Spleen (tissue), 11 donors: ENCODE measurements at regions not wholly inside any gene's neighbourhood (a gene's known extent, or its start where the extent isn't known, plus 50 kb on each side); places are given as distances from the start of the nearest gene placed in this dataset.

Experiments
- DNase-seq: peaks from one replicate; pipeline ENCODE4 v3.0.0-alpha.2; 2020
- H3K27ac ChIP-seq, 8 donors: fragments of 200-600 bp; sonication (generic) in 7 of 8; 1 replicate in 4 of 8; 2 replicates in 4 of 8; pipeline versions ENCODE4 v1.5.0 to v1.8.0; 2016 to 2021; ENCODE audit warnings: inconsistent platforms in 4 of 8, mild to moderate bottlenecking in 4 of 8, moderate library complexity in 1 of 8
- H3K27me3 ChIP-seq, 7 donors: fragments of 200-600 bp; sonication (generic) in 6 of 7; replicated peaks in 1 of 7; 1 replicate in 4 of 7; 2 replicates in 3 of 7; pipeline versions ENCODE4 v1.5.0 to v1.8.0; 2016 to 2021; ENCODE audit warnings: inconsistent platforms in 3 of 7, mild to moderate bottlenecking in 1 of 7
- H3K36me3 ChIP-seq, 6 donors: fragments of 200-600 bp; sonication (generic) in 5 of 6; 1 replicate in 4 of 6; 2 replicates in 2 of 6; pipeline versions ENCODE4 v1.5.0 to v1.8.0; 2016 to 2021; ENCODE audit warnings: inconsistent platforms in 2 of 6
- H3K4me1 ChIP-seq, 6 donors: fragments of 200-600 bp; sonication (generic) in 5 of 6; 1 replicate in 3 of 6; 2 replicates in 3 of 6; pipeline versions ENCODE4 v1.5.0 to v1.8.0; 2016 to 2021; ENCODE audit warnings: inconsistent platforms in 3 of 6
- H3K4me3 ChIP-seq, 8 donors: fragments of 200-600 bp; sonication (generic) in 7 of 8; 1 replicate in 4 of 8; 2 replicates in 4 of 8; pipeline versions ENCODE4 v1.5.0 to v1.8.0; 2016 to 2021; ENCODE audit warnings: inconsistent platforms in 4 of 8, mild to moderate bottlenecking in 4 of 8, moderate library complexity in 2 of 8
- H3K9me3 ChIP-seq, 8 donors: fragments of 200-600 bp; sonication (generic) in 7 of 8; 1 replicate in 4 of 8; 2 replicates in 4 of 8; pipeline versions ENCODE4 v1.5.0 to v1.8.0; 2016 to 2021; ENCODE audit warnings: inconsistent platforms in 4 of 8
- POLR2A ChIP-seq, 3 donors: fragments of 450-650 bp; IDR thresholded peaks; one replicate each; pipeline ENCODE4 v1.5.1; 2017; ENCODE audit warnings: antibody characterized with exemption in 3 of 3, mild to moderate bottlenecking in 1 of 3
- POLR2AphosphoS5 ChIP-seq, 3 donors: sonication (generic); formaldehyde crosslinking; IDR thresholded peaks; one replicate each; pipeline ENCODE4 v1.5.1; 2017; ENCODE audit warnings: antibody characterized with exemption in 3 of 3
- WGBS, 5 donors: extraction: QIAGEN DNeasy Blood & Tissue Kit in 3 of 5; methylation state at CpG; one replicate each; pipeline versions ENCODE4 v1.1.5 to v1.1.7; 2013 to 2018; 5-methylcytosine and 5-hydroxymethylcytosine counted together
- intact Hi-C: fragments of 100-400 bp; cut with DNase I; formaldehyde crosslinking; loops from one replicate; pipeline ENCODE4 v1.15.0; 2023; ENCODE audit warnings: low total_unique reads
- TF ChIP-seq, protein P1 (sequence below), 11 experiments: fragments of 200-600 bp in 7 of 11; fragments of 450-650 bp in 4 of 11; sonication (generic) in 4 of 11; IDR thresholded peaks in 8 of 11; conservative IDR thresholded peaks in 3 of 11; 1 replicate in 7 of 11; 2 replicates in 4 of 11; pipeline versions ENCODE4 v1.4.0 to v1.8.0; 2016 to 2021; ENCODE audit warnings: antibody characterized with exemption in 11 of 11, inconsistent platforms in 4 of 11, mild to moderate bottlenecking in 1 of 11
- donor health status: healthy with polysubstance abuse.
- donor health status: DM: no; HTN: no; CAD: no; lungs with moderate emphysema.
- donor health status: DM: no; HTN: no; CAD: no.
- donor health status: Bipolar disorder and iron deficiency.
- donor health status: healthy.
- donor health status: DM: no; HTN: no; CAD: no.
- donor health status: DM: yes; HTN: yes; CAD: no.

- TF ChIP-seq POLR2A (IDR thresholded peaks at IDR 0.05) (no peak), POLR2AphosphoS5 (IDR thresholded peaks at IDR 0.05) (no peak)
- TF ChIP-seq, protein P1, sequence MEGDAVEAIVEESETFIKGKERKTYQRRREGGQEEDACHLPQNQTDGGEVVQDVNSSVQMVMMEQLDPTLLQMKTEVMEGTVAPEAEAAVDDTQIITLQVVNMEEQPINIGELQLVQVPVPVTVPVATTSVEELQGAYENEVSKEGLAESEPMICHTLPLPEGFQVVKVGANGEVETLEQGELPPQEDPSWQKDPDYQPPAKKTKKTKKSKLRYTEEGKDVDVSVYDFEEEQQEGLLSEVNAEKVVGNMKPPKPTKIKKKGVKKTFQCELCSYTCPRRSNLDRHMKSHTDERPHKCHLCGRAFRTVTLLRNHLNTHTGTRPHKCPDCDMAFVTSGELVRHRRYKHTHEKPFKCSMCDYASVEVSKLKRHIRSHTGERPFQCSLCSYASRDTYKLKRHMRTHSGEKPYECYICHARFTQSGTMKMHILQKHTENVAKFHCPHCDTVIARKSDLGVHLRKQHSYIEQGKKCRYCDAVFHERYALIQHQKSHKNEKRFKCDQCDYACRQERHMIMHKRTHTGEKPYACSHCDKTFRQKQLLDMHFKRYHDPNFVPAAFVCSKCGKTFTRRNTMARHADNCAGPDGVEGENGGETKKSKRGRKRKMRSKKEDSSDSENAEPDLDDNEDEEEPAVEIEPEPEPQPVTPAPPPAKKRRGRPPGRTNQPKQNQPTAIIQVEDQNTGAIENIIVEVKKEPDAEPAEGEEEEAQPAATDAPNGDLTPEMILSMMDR (IDR thresholded peaks at IDR 0.05 in 8 of 11, conservative IDR thresholded peaks at IDR 0.05 in 3 of 11): no peak
- intact Hi-C loops: loop anchor here (10.0 kb wide), 1 partner anchor 1236 kb away; no protein-coding TSS in a partner anchor
Measured at GRCh38 chr14:100388103-100389054, 65.2 kb downstream of the SLC25A47 start.

DNA sequence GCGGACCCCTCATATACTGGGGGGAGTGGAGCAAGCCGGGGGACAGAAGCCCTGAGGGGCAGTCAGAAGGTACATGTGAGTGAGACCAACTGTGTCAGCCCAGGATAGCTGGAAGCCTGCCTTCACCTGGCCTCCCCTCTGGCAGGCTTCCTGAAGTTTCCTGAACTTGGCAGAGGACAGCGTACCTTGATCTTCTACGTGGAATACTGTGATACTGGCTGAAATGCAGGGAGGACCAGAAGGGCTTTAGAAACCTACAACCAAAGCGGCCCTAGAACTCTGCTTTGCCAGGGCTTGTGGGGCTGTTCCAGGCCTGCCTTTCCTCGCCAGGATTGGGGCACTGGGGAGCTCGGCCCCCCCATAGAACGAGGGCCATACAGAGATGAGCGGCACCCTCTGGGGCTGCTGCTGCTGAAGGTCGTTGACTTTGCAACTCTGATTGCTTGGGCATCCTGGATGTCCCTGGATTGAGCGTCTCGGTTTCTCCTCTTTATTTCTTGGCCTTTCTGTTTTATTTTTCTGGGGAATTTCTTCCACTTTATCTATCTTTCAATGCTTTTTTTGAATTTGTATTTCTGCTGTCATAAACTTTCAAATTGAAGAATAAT lies 66.5 kb downstream of the SLC25A47 start:
- H3K27me3 ChIP-seq: no peaks in the 10 kb centered on the region

More at GRCh38 chr14:100388103-100389054, 65.2 kb downstream of the SLC25A47 start:
- no peak for DNase-seq
- Histone ChIP-seq H3K36me3 (peaks cover 0 to 7% (median 0%) of the 10 kb centered on the region in 6 donors), H3K4me1 (peaks cover 11 to 85% (median 38%) of the 10 kb centered on the region in 6 donors), H3K4me3 (no peak overlapping the region), H3K27me3 (no peaks in the 10 kb centered on the region), H3K27ac (peak overlapping the region in 2 of 8 donors; percentile 9 to 55), H3K9me3 (no peaks in the 10 kb centered on the region)
- 76 to 87% (median 80%) methylated on average over 18 of the region's 18 CpGs for WGBS, 5 donors

GRCh38 chr14:100391173-100391572 lies 68.0 kb downstream of the SLC25A47 start:
- WGBS, 5 donors: 65 to 95% (median 70%) methylated on average over 15 of the region's 15 CpGs
- Histone ChIP-seq H3K27ac (peak overlapping the region in 6 of 8 donors; percentile 50 to 77 (median 62)), H3K4me3 (peak overlapping the region in 1 of 8 donors; percentile 37), H3K9me3 (no peaks in the 10 kb centered on the region), H3K36me3 (peaks cover 0 to 6% (median 0%) of the 10 kb centered on the region in 6 donors), H3K4me1 (peaks cover 11 to 79% (median 28%) of the 10 kb centered on the region in 6 donors), H3K27me3 (no peaks in the 10 kb centered on the region)
- intact Hi-C loops: no loop called here
- no peak for DNase-seq
- TF ChIP-seq POLR2AphosphoS5 (IDR thresholded peaks at IDR 0.05): peak in 2 of 3 donors; percentile 25 to 73
- TF ChIP-seq, protein P1 (IDR thresholded peaks at IDR 0.05 in 8 of 11, conservative IDR thresholded peaks at IDR 0.05 in 3 of 11): no peak
- TF ChIP-seq POLR2A (IDR thresholded peaks at IDR 0.05): no peak

More for the DNA sequence above, 66.5 kb downstream of the SLC25A47 start:
- DNase-seq: no peak
- WGBS, 5 donors: 70 to 82% (median 78%) methylated on average over 11 to 12 of the region's 12 CpGs
- no peak overlapping the region for H3K4me3 ChIP-seq
- no peak for TF ChIP-seq POLR2AphosphoS5 (IDR thresholded peaks at IDR 0.05)
- TF ChIP-seq, protein P1 (IDR thresholded peaks at IDR 0.05 in 8 of 11, conservative IDR thresholded peaks at IDR 0.05 in 3 of 11): no peak
- no peak for TF ChIP-seq POLR2A (IDR thresholded peaks at IDR 0.05)
- peaks cover 0 to 6% (median 0%) of the 10 kb centered on the region in 6 donors for H3K36me3 ChIP-seq
- H3K4me1 ChIP-seq: peaks cover 11 to 86% (median 30%) of the 10 kb centered on the region in 6 donors
- peak overlapping the region in 7 of 8 donors; percentile 18 to 77 (median 55) for H3K27ac ChIP-seq
- H3K9me3 ChIP-seq: no peaks in the 10 kb centered on the region
- intact Hi-C loops: loop anchor here (10.0 kb wide), 1 partner anchor 1235 kb away; no protein-coding TSS in a partner anchor
